ENCODE measurements at regions not wholly inside any gene's neighbourhood (a gene's known extent, or its start where the extent isn't known, plus 50 kb on each side); places are given as distances from the start of the nearest gene placed in this dataset.

GRCh38 chr3:83393276-83393675 lies 1565.5 kb upstream of the CADM2 start:
- no peaks in the 10 kb centered on the region for H3K9me2 ChIP-seq (ENCODE audit: low read depth, low read length)
- no peaks in the 10 kb centered on the region for H3F3A ChIP-seq (ENCODE audit: insufficient read depth, low read length)
- no peaks in the 10 kb centered on the region for H4K20me1 ChIP-seq (ENCODE audit: insufficient read depth, low read length)
- H3K79me2 ChIP-seq (ENCODE audit: insufficient read depth, low read length): no peaks in the 10 kb centered on the region
- no peak overlapping the region for H2AFZ ChIP-seq (ENCODE audit: low read length)
- no peaks in the 10 kb centered on the region for H3K9me3 ChIP-seq (ENCODE audit: low read length)
- no peak overlapping the region for H3K27ac ChIP-seq (ENCODE audit: low read depth, low read length, poor library complexity, severe bottlenecking)
- H3K9ac ChIP-seq (ENCODE audit: low read length): no peak overlapping the region
- no peaks in the 10 kb centered on the region for H3K36me3 ChIP-seq (ENCODE audit: insufficient read depth, low read length)
- no peaks in the 10 kb centered on the region for H3K4me1 ChIP-seq (ENCODE audit: insufficient read depth, low read length, severe bottlenecking)
- H3K4me2 ChIP-seq (ENCODE audit: low read length): no peak overlapping the region
- TF ChIP-seq CTCF (IDR thresholded peaks at IDR 0.05; ENCODE audit: low read length) (no peak), EZH2 (IDR thresholded peaks at IDR 0.05; ENCODE audit: borderline replicate concordance, low read length) (no peak)
- H3K4me3 ChIP-seq (ENCODE audit: low read depth, low read length, poor library complexity, severe bottlenecking): no peak overlapping the region
- no peaks in the 10 kb centered on the region for H3K27me3 ChIP-seq (ENCODE audit: insufficient read depth, low read length)

- Histone ChIP-seq H3K4me1 (ENCODE audit: insufficient read depth, low read length, severe bottlenecking) (peaks cover 30% of the 10 kb centered on the region), H3K79me2 (ENCODE audit: insufficient read depth, low read length) (no peaks in the 10 kb centered on the region), H2AFZ (ENCODE audit: low read length) (peak overlapping the region; percentile 97; the same call in 1 of the 2 replicates), H3K9ac (ENCODE audit: low read length) (no peak overlapping the region; the same call in 1 of the 2 replicates), H3K4me3 (ENCODE audit: low read depth, low read length, poor library complexity, severe bottlenecking) (peak overlapping the region; percentile 41), H3K36me3 (ENCODE audit: insufficient read depth, low read length) (no peaks in the 10 kb centered on the region), H3K9me3 (ENCODE audit: low read length) (peaks cover 8% of the 10 kb centered on the region), H3F3A (ENCODE audit: insufficient read depth, low read length) (no peaks in the 10 kb centered on the region), H3K27ac (ENCODE audit: low read depth, low read length, poor library complexity, severe bottlenecking) (peak overlapping the region; percentile 50), H4K20me1 (ENCODE audit: insufficient read depth, low read length) (no peaks in the 10 kb centered on the region), H3K27me3 (ENCODE audit: insufficient read depth, low read length) (no peaks in the 10 kb centered on the region), H3K4me2 (ENCODE audit: low read length) (peak overlapping the region; percentile 58), H3K9me2 (ENCODE audit: low read depth, low read length) (no peaks in the 10 kb centered on the region)
- TF ChIP-seq CTCF (IDR thresholded peaks at IDR 0.05; ENCODE audit: low read length) (no peak), EZH2 (IDR thresholded peaks at IDR 0.05; ENCODE audit: borderline replicate concordance, low read length) (no peak)
These were observed 1554.9 kb upstream of the CADM2 start for GRCh38 chr3:83403927-83404326.

GRCh38 chr3:83426300-83426699 lies 1532.5 kb upstream of the CADM2 start:
- H3K27me3 ChIP-seq (ENCODE audit: insufficient read depth, low read length): no peaks in the 10 kb centered on the region
- H4K20me1 ChIP-seq (ENCODE audit: insufficient read depth, low read length): no peaks in the 10 kb centered on the region
- H3K9ac ChIP-seq (ENCODE audit: low read length): no peak overlapping the region
- no peak overlapping the region for H3K4me3 ChIP-seq (ENCODE audit: low read depth, low read length, poor library complexity, severe bottlenecking)
- no peaks in the 10 kb centered on the region for H3K4me1 ChIP-seq (ENCODE audit: insufficient read depth, low read length, severe bottlenecking)
- H3K36me3 ChIP-seq (ENCODE audit: insufficient read depth, low read length): no peaks in the 10 kb centered on the region
- H3F3A ChIP-seq (ENCODE audit: insufficient read depth, low read length): no peaks in the 10 kb centered on the region
- H3K9me2 ChIP-seq (ENCODE audit: low read depth, low read length): no peaks in the 10 kb centered on the region
- TF ChIP-seq EZH2 (IDR thresholded peaks at IDR 0.05; ENCODE audit: borderline replicate concordance, low read length) (no peak), CTCF (IDR thresholded peaks at IDR 0.05; ENCODE audit: low read length) (no peak)
- H3K9me3 ChIP-seq (ENCODE audit: low read length): no peaks in the 10 kb centered on the region
- no peak overlapping the region for H3K27ac ChIP-seq (ENCODE audit: low read depth, low read length, poor library complexity, severe bottlenecking)
- no peak overlapping the region for H3K4me2 ChIP-seq (ENCODE audit: low read length)
- H2AFZ ChIP-seq (ENCODE audit: low read length): no peak overlapping the region
- H3K79me2 ChIP-seq (ENCODE audit: insufficient read depth, low read length): no peaks in the 10 kb centered on the region

Measured in OCI-LY1 (cell line).